GM12873 (cell line): ENCODE measurements at regions not wholly inside any gene's neighbourhood (a gene's known extent, or its start where the extent isn't known, plus 50 kb on each side); places are given as distances from the start of the nearest gene placed in this dataset.

Source experiments
- TF ChIP-seq, protein P1 (sequence below): IDR thresholded peaks from 2 replicates; pipeline ENCODE4 v1.5.1; 2012; ENCODE audit warnings: low read depth, mild to moderate bottlenecking, moderate library complexity, low read length, control low read depth; ENCODE audit not compliant: insufficient read depth; ENCODE audit errors: missing control alignments

DNA sequence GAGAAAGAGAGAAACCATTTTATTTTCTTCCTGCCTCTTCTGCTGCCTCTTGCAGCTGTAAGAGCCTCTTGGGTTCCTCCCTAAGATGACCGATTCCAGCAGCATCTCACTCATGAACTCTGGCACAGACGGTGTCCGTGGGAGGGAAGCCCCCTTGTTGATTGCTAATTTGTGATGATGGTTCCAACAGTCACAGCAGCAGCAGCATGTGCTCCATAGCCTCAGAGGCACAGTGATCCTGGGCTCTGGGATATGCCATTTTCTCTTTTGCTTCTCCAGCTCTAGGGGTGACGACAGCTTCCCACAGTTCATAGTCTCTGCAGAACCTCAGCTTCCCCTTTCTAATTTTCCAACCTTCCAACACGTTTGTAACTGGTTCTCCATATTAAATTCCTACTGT, 324.2 kb upstream of the HS6ST1 start:
- TF ChIP-seq, protein P1, sequence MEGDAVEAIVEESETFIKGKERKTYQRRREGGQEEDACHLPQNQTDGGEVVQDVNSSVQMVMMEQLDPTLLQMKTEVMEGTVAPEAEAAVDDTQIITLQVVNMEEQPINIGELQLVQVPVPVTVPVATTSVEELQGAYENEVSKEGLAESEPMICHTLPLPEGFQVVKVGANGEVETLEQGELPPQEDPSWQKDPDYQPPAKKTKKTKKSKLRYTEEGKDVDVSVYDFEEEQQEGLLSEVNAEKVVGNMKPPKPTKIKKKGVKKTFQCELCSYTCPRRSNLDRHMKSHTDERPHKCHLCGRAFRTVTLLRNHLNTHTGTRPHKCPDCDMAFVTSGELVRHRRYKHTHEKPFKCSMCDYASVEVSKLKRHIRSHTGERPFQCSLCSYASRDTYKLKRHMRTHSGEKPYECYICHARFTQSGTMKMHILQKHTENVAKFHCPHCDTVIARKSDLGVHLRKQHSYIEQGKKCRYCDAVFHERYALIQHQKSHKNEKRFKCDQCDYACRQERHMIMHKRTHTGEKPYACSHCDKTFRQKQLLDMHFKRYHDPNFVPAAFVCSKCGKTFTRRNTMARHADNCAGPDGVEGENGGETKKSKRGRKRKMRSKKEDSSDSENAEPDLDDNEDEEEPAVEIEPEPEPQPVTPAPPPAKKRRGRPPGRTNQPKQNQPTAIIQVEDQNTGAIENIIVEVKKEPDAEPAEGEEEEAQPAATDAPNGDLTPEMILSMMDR = no peak

GRCh38 chr2:128643221-128644065, 324.8 kb upstream of the HS6ST1 start:
- TF ChIP-seq, protein P1 = no peak

DNA sequence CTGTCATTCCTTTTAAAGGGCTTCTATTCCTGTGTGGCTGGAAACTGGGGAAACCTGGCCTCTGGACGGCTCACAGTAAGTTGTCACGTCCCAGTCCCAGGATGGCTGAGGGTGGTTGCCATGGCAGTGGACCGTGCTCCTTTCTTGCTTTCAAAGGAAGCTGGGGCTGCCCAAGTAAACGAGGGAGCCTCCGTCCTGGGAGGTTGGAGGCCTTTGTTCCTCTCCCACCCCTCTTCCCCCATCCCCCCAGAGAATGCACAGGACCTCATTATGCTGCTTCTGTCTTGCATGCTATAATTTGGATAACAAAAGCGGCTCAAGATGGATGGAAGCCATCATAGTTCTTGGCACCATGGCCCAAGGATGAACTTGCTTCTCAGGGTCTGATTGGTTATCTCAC, 325.5 kb upstream of the HS6ST1 start:
- TF ChIP-seq, protein P1 = no peak

DNA sequence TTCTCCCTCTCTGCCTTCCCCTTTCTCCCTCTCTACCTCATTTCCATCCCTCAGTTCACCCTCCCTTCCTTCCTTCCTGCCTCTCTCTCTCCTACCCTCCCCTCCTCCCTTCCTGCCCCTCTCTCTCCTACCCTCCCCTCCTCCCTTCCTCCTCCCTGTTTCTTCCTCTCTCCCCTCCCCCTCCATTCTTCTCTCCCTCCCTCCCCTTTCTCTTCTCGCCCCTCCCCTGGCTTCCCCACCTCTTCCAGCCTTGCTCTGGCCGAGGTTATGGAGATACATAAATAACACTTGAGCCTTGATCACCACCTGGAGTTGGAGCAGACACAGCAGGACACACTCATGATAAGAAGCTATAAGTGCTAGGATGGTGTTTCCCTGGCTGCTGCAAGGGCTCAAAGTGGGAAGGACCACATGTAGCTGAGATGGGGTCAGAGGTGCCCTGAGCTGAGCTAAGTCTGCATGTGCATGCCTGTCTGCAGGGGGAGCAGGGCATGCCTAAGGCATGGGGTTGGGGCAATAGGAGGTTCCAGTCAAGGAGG, 326.1 kb upstream of the HS6ST1 start:
- TF ChIP-seq, protein P1 = no peak

DNA sequence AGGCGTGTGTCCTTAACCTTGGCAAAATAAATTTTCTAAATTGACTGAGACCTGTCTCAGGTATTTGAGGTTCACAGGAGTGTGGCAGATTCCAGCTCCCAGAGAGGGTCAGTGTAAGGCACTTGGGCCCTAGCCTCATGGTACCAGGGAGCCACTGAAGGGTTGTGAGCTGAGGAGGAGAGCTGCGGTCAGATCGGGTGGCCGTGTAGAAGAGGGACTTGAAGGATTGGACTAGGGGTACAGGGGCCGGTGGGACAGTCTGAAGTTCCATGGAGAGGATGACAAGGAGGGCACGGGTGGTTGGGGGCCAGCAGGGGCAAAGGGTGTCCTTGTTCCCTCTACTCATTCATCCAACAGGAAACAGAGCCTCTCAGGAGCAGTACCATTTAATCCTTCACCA, 327.0 kb upstream of the HS6ST1 start:
- TF ChIP-seq, protein P1 = no peak

GRCh38 chr2:128646091-128646490, 327.4 kb upstream of the HS6ST1 start:
- TF ChIP-seq, protein P1 = no peak

GRCh38 chr2:128646691-128647090, 328.0 kb upstream of the HS6ST1 start:
- TF ChIP-seq, protein P1 = no peak
